Retinal pigment epithelial cell (primary cell): ENCODE measurements at regions not wholly inside any gene's neighbourhood (a gene's known extent, or its start where the extent isn't known, plus 50 kb on each side); places are given as distances from the start of the nearest gene placed in this dataset.

ENCODE experiments used
- DNase-seq: peaks from one replicate; pipeline ENCODE4 v3.0.0-alpha.2; 2010; ENCODE audit warnings: low read depth
- H3K4me3 ChIP-seq: 2 replicates; pipeline ENCODE4 v1.5.1; 2011; ENCODE audit warnings: mild to moderate bottlenecking, low read length, control low read depth, moderate library complexity
- TF ChIP-seq, protein P1 (sequence below): conservative IDR thresholded peaks from 2 replicates; pipeline ENCODE4 v1.5.1; 2011; ENCODE audit warnings: low read depth, low read length, control low read depth, inconsistent platforms

DNA sequence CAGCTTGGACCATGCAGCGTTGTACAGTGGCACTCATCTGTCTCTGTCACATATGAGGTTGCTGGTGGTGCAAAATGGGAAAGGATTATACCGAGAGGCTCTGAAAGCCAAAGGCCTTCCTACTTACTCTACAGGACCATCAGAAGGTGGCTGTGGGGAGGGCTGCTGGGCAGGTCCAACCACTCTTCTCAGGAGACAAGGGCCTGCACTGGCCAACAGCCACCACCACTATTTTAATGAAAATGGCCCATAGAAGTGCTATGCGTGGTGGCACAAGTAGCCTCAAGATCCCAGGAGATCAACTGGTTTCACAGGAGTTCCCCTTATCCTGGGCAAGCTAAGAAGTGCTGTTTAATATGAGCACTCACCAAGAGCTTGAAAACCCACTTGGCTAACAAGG, 52.3 kb downstream of the MRPL57 start:
- TF ChIP-seq, protein P1, sequence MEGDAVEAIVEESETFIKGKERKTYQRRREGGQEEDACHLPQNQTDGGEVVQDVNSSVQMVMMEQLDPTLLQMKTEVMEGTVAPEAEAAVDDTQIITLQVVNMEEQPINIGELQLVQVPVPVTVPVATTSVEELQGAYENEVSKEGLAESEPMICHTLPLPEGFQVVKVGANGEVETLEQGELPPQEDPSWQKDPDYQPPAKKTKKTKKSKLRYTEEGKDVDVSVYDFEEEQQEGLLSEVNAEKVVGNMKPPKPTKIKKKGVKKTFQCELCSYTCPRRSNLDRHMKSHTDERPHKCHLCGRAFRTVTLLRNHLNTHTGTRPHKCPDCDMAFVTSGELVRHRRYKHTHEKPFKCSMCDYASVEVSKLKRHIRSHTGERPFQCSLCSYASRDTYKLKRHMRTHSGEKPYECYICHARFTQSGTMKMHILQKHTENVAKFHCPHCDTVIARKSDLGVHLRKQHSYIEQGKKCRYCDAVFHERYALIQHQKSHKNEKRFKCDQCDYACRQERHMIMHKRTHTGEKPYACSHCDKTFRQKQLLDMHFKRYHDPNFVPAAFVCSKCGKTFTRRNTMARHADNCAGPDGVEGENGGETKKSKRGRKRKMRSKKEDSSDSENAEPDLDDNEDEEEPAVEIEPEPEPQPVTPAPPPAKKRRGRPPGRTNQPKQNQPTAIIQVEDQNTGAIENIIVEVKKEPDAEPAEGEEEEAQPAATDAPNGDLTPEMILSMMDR = no peak
- H3K4me3 ChIP-seq = no peak overlapping the region
- no peak for DNase-seq

DNA sequence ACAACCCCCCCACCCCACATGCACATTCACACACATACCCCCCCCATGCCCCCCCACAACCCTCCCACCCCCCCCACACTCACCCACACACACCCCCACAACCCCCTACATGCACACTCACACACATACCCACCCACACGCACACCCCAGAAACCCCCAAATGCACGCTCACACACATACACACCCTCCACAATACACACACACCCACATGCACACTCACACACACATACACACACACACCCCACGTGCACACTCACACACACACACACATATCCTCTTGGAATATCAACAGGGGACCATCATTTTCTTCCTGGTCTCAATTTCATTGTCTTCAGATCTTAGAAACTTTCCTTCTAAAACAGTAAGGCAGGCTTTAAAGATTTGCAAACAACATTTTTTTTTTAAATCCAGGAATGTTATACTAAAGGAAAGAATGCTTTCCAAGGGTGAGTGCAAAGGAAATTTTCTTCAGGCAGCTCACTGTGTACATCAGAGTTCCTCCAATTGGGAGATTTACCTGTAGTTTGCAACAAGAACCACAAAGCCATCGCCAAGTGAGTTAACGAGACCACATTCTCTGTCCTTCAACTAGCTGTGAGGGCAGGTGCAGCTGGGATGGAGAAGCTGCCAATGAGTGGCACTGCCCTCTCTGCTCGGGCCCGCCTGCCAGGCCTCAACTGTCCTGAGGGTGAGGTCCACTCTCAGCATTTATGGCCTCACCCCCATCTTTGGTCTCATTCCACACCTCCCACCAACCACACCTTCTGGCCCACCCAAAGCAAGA, 53.0 kb downstream of the MRPL57 start:
- TF ChIP-seq, protein P1 = no peak
- no peak for DNase-seq

DNA sequence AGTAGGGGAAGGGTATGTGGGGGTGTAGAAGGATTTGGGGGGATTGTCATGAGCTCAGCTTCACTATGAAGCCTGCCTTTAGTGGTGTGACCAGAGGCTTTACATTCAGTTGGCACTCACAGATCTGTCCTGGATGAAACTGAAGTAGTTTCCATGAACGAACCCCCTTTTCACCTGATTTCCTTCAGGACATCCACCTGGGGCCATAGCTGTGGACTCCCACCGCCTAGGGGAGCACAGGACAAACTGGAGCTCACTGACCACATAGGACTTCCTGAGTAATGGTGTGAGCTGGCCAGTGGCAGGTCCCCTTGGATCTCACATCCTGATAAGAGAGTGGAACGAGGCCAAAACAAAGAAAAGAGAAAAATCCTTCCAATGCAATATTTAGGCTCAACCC, 54.1 kb downstream of the MRPL57 start:
- DNase-seq = no peak
- no peak overlapping the region for H3K4me3 ChIP-seq
- TF ChIP-seq, protein P1 = no peak

More for the DNA sequence above, 53.0 kb downstream of the MRPL57 start:
- H3K4me3 ChIP-seq = no peak overlapping the region

DNA sequence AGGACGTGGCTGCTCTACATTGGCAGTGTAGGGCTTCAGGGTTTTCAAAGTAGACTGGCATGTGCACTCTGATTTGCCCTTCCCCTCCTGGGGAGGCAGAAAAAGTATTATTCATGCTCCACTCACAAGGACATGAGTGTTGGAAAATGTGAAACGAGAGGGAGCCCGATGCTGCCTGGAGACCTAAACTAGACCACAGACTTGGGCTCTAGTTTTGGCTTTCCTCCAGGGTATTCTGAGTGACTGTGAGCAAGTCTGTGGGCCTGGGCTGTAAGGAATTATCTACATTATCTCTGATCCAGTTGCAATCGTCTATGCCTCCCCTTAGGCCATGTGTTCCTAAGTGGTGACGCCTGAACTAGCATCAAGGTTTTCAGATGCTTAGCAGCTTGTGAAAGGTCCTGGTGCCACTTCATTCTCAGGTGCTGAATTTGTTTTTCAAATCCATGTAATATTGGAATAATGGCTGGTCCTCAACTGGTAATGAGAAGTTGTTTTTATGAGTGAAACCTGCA, 55.0 kb downstream of the MRPL57 start:
- no peak overlapping the region for H3K4me3 ChIP-seq
- DNase-seq = no peak
- TF ChIP-seq, protein P1 = no peak

DNA sequence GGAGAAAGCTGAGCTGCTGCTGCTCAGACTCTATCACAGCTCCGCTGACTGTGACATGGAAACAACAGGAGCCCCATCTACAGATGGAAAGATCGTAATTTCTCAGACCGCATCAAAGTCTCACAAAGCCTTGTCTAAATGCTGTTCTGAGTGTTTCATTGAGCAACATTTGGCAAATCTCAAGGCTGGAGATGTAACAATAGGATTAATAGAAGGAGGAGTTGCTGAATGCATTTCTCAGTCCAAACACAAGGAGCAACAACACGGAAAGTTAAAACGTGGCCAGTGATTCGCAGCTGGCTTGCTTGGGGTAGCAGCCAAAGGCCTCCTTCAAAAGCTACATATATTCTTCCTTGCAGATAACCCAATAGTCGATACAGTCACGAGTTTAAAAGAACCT, 55.7 kb downstream of the MRPL57 start:
- H3K4me3 ChIP-seq = no peak overlapping the region
- TF ChIP-seq, protein P1 = no peak
- DNase-seq = no peak

DNA sequence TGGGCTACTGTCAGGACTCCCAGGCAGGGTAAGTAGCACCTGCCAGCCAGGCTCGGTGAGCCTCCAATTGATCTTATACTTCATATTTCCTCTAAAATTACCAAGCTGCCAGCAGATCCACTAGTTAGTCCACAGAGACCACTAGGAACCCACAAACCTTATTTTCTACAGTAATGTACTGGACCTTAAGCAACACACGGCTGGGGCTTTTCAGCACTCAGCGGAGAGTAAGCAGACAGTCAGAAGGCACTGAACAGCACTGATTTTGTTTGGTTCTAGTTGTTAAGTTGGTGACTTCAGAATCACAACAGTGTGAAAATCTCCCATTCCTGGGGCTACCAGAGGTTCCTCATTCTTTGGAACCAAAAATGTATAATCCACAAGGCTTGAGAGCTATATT, 56.1 kb downstream of the MRPL57 start:
- no peak for DNase-seq
- no peak overlapping the region for H3K4me3 ChIP-seq
- TF ChIP-seq, protein P1 = no peak

DNA sequence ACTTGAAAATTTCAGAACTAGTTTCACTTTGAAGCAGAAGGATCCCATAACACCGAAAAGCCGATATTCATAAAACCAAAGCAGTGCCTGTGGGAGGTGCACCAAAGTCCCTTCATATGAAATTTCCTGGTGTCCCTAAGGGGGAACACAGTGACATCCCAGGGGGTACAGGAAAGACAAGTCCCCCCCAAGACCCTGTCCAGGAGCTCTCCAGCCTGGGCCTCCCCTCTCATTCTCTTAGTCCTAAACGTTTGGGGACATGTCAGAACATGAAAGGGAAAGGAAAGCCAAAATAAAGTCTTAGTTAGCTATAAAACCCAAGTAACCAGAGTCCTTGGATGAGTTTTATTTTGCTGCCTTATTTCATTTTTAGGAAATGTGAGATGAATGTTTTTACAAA, 56.6 kb downstream of the MRPL57 start:
- DNase-seq = no peak
- TF ChIP-seq, protein P1 = no peak
- no peak overlapping the region for H3K4me3 ChIP-seq
